ENCODE measurements at regions not wholly inside any gene's neighbourhood (a gene's known extent, or its start where the extent isn't known, plus 50 kb on each side); places are given as distances from the start of the nearest gene placed in this dataset.
"Not testable (repeated sequence)": the region's sequence is repeated elsewhere in the genome, so short reads cannot be mapped to it uniquely, and the experiment has no call there.

GRCh38 chr3:102002056-102002455 is 152.7 kb downstream of the NFKBIZ start:
- intact Hi-C loops (cut with DNase I) = no loop called here

GRCh38 chr3:102004561-102004960 is 155.2 kb downstream of the NFKBIZ start:
- no peak for DNase-seq (ENCODE audit: low spot score in 2 of 2)
- Histone ChIP-seq H3K4me1 (peaks cover 0 to 3% of the 10 kb centered on the region in 2 donors), H3K27me3 (no peaks in the 10 kb centered on the region), H3K36me3 (no peaks in the 10 kb centered on the region), H3K9me3 (no peaks in the 10 kb centered on the region), H3K4me3 (no peak overlapping the region), H3K27ac (no peak overlapping the region)
- TF ChIP-seq CTCF (IDR thresholded peaks at IDR 0.05) = no peak
- intact Hi-C loops (cut with DNase I) = no loop called here

More at GRCh38 chr3:102002056-102002455, 152.7 kb downstream of the NFKBIZ start:
- no peak overlapping the region for H3K27ac ChIP-seq
- TF ChIP-seq CTCF (IDR thresholded peaks at IDR 0.05) = no peak
- no peak for DNase-seq (ENCODE audit: low spot score in 2 of 2)
- H3K36me3 ChIP-seq = no peaks in the 10 kb centered on the region
- no peaks in the 10 kb centered on the region for H3K27me3 ChIP-seq
- H3K4me3 ChIP-seq = no peak overlapping the region
- H3K9me3 ChIP-seq = no peaks in the 10 kb centered on the region
- peaks cover 0 to 1% of the 10 kb centered on the region in 2 donors for H3K4me1 ChIP-seq

GRCh38 chr3:102005551-102005950 is 156.2 kb downstream of the NFKBIZ start:
- no peak for DNase-seq (ENCODE audit: low spot score in 2 of 2)
- H3K9me3 ChIP-seq = no peaks in the 10 kb centered on the region
- no peak for TF ChIP-seq CTCF (IDR thresholded peaks at IDR 0.05)
- no peaks in the 10 kb centered on the region for H3K27me3 ChIP-seq
- H3K27ac ChIP-seq = no peak overlapping the region
- H3K4me1 ChIP-seq = peaks cover 0 to 3% of the 10 kb centered on the region in 2 donors
- no peaks in the 10 kb centered on the region for H3K36me3 ChIP-seq
- no peak overlapping the region for H3K4me3 ChIP-seq
- intact Hi-C loops (cut with DNase I) = no loop called here

- intact Hi-C loops (cut with DNase I) = no loop called here
- DNase-seq (ENCODE audit: low spot score in 2 of 2) = peak in 1 of 2 donors; percentile 66
- Histone ChIP-seq H3K4me1 (peaks cover 0 to 3% of the 10 kb centered on the region in 2 donors), H3K36me3 (no peaks in the 10 kb centered on the region), H3K27ac (peak overlapping the region; percentile 34 to 39), H3K27me3 (no peaks in the 10 kb centered on the region), H3K4me3 (no peak overlapping the region), H3K9me3 (no peaks in the 10 kb centered on the region)
- TF ChIP-seq CTCF (IDR thresholded peaks at IDR 0.05) = no peak
Measured at GRCh38 chr3:102006812-102007485, 157.6 kb downstream of the NFKBIZ start.

GRCh38 chr3:102008436-102008835 is 159.1 kb downstream of the NFKBIZ start:
- intact Hi-C loops (cut with DNase I); H3K27ac ChIP-seq; H3K4me3 ChIP-seq; H3K9me3 ChIP-seq; DNase-seq (ENCODE audit: low spot score in 2 of 2); H3K4me1 ChIP-seq; H3K27me3 ChIP-seq; H3K36me3 ChIP-seq: not testable (repeated sequence)

GRCh38 chr3:102016417-102016816 is 167.1 kb downstream of the NFKBIZ start:
- no peak for DNase-seq (ENCODE audit: low spot score in 2 of 2)
- H3K36me3 ChIP-seq = no peaks in the 10 kb centered on the region
- H3K27ac ChIP-seq = no peak overlapping the region
- H3K4me1 ChIP-seq = no peaks in the 10 kb centered on the region
- no peaks in the 10 kb centered on the region for H3K9me3 ChIP-seq
- TF ChIP-seq CTCF (IDR thresholded peaks at IDR 0.05) = no peak
- no peaks in the 10 kb centered on the region for H3K27me3 ChIP-seq
- no peak overlapping the region for H3K4me3 ChIP-seq
- intact Hi-C loops (cut with DNase I) = no loop called here

All from ascending aorta (tissue), 2 donors.